H9 (cell line): ENCODE measurements at regions not wholly inside any gene's neighbourhood (a gene's known extent, or its start where the extent isn't known, plus 50 kb on each side); places are given as distances from the start of the nearest gene placed in this dataset.

Experiments
- DNase-seq: peaks from one replicate; pipeline ENCODE4 v3.0.0-alpha.2; 2017
- H2AFZ ChIP-seq: one replicate; pipeline ENCODE4 v1.6.1; 2013; ENCODE audit warnings: mild to moderate bottlenecking, low read length, control low read depth, moderate library complexity
- H2AK5ac ChIP-seq: 2 replicates; pipeline ENCODE4 v1.6.1; 2013; ENCODE audit warnings: low read length, control low read depth, mixed read lengths; ENCODE audit not compliant: insufficient read length
- H2BK120ac ChIP-seq: one replicate; pipeline ENCODE4 v1.6.1; 2013; ENCODE audit warnings: low read depth, mild to moderate bottlenecking, low read length, control low read depth, inconsistent platforms; ENCODE audit not compliant: poor library complexity, severe bottlenecking
- H2BK12ac ChIP-seq: 2 replicates; pipeline ENCODE4 v1.6.1; 2013; ENCODE audit warnings: low read length, control low read depth, mixed read lengths, low read depth; ENCODE audit not compliant: insufficient read length
- H2BK15ac ChIP-seq: 2 replicates; pipeline ENCODE4 v1.6.1; 2013; ENCODE audit warnings: low read depth, low read length, control low read depth
- H2BK20ac ChIP-seq: one replicate; pipeline ENCODE4 v1.6.1; 2013; ENCODE audit warnings: low read depth, mild to moderate bottlenecking, low read length, control low read depth, inconsistent platforms; ENCODE audit not compliant: poor library complexity, severe bottlenecking
- H2BK5ac ChIP-seq: 2 replicates; pipeline ENCODE4 v1.6.1; 2013; ENCODE audit warnings: low read length, control low read depth, mixed read lengths; ENCODE audit not compliant: insufficient read length
- H3K14ac ChIP-seq: 2 replicates; pipeline ENCODE4 v1.6.1; 2013; ENCODE audit warnings: low read length, control low read depth; ENCODE audit not compliant: insufficient read depth
- H3K18ac ChIP-seq: 2 replicates; pipeline ENCODE4 v1.6.1; 2013; ENCODE audit warnings: low read depth, mild to moderate bottlenecking, mixed read lengths, low read length, control low read depth; ENCODE audit not compliant: insufficient read length
- H3K23ac ChIP-seq: 2 replicates; pipeline ENCODE4 v1.6.1; 2013; ENCODE audit warnings: low read length, control low read depth, mixed read lengths, low read depth; ENCODE audit not compliant: insufficient read length
- H3K23me2 ChIP-seq: 2 replicates; pipeline ENCODE4 v1.6.1; 2013; ENCODE audit warnings: low read depth, mild to moderate bottlenecking, mixed read lengths, low read length, control low read depth; ENCODE audit not compliant: insufficient read length, poor library complexity, severe bottlenecking
- H3K27ac ChIP-seq: 2 replicates; pipeline ENCODE4 v1.5.1; 2013; ENCODE audit warnings: low read length, control low read depth, mixed read lengths, low read depth; ENCODE audit not compliant: insufficient read length
- H3K27me3 ChIP-seq: 2 replicates; pipeline ENCODE4 v1.6.1; 2013; ENCODE audit warnings: low read length, control low read depth, inconsistent platforms; ENCODE audit not compliant: insufficient read depth
- H3K4ac ChIP-seq: 2 replicates; pipeline ENCODE4 v1.6.1; 2013; ENCODE audit warnings: low read depth, mild to moderate bottlenecking, control low read depth, inconsistent platforms, low read length, moderate library complexity
- H3K4me1 ChIP-seq: 2 replicates; pipeline ENCODE4 v1.6.1; 2013; ENCODE audit warnings: low read length, control low read depth, inconsistent platforms; ENCODE audit not compliant: insufficient read depth
- H3K4me2 ChIP-seq: 2 replicates; pipeline ENCODE4 v1.6.1; 2013; ENCODE audit warnings: low read length, control low read depth, mixed read lengths; ENCODE audit not compliant: insufficient read length, insufficient read depth
- H3K56ac ChIP-seq: 2 replicates; pipeline ENCODE4 v1.6.1; 2013; ENCODE audit warnings: low read depth, mild to moderate bottlenecking, mixed read lengths, low read length, control low read depth; ENCODE audit not compliant: insufficient read length
- H3K79me1 ChIP-seq: 2 replicates; pipeline ENCODE4 v1.6.1; 2013; ENCODE audit warnings: low read depth, mild to moderate bottlenecking, moderate library complexity, low read length, control low read depth, inconsistent platforms; ENCODE audit not compliant: insufficient read depth, poor library complexity, severe bottlenecking
- H3K79me2 ChIP-seq: 2 replicates; pipeline ENCODE4 v1.6.1; 2013; ENCODE audit warnings: low read length, control low read depth, inconsistent platforms; ENCODE audit not compliant: insufficient read depth
- H3K9ac ChIP-seq: 2 replicates; pipeline ENCODE4 v1.6.1; 2013; ENCODE audit warnings: low read length, control low read depth, mixed read lengths; ENCODE audit not compliant: insufficient read length; ENCODE audit errors: extremely low read depth
- H3K9me3 ChIP-seq: one replicate; pipeline ENCODE4 v1.6.1; 2013; ENCODE audit warnings: low read depth, low read length, inconsistent platforms; ENCODE audit not compliant: control insufficient read depth
- H3T11ph ChIP-seq: one replicate; pipeline ENCODE4 v1.6.1; 2013; ENCODE audit warnings: mild to moderate bottlenecking, low read length, control low read depth, inconsistent platforms
- H4K20me1 ChIP-seq: one replicate; pipeline ENCODE4 v1.6.1; 2013; ENCODE audit not compliant: control insufficient read depth, insufficient read length, insufficient read depth
- H4K5ac ChIP-seq: 2 replicates; pipeline ENCODE4 v1.6.1; 2013; ENCODE audit warnings: low read depth, mild to moderate bottlenecking, mixed read lengths, low read length, control low read depth; ENCODE audit not compliant: insufficient read length
- H4K8ac ChIP-seq: replicated peaks from 2 replicates; pipeline ENCODE4 v1.6.1; 2013; ENCODE audit warnings: low read length, control low read depth, mixed read lengths, low read depth; ENCODE audit not compliant: insufficient read length
- H4K91ac ChIP-seq: 2 replicates; pipeline ENCODE4 v1.6.1; 2013; ENCODE audit warnings: low read depth, mild to moderate bottlenecking, moderate library complexity, mixed read lengths, low read length, control low read depth; ENCODE audit not compliant: insufficient read length
- H3K27ac Mint-ChIP-seq, 3 experiments: 2 replicates in 2 of 3; 3 replicates in 1 of 3; pipeline ENCODE4 v1.8.0; 2020 to 2021; ENCODE audit warnings: mixed read lengths in 3 of 3, mild to moderate bottlenecking in 1 of 3, moderate library complexity in 1 of 3
- H3K27me3 Mint-ChIP-seq: 2 replicates; pipeline ENCODE4 v1.8.0; 2021; ENCODE audit warnings: low read depth, mild to moderate bottlenecking, moderate library complexity, mixed read lengths
- H3K36me3 Mint-ChIP-seq, 3 experiments: 2 replicates in 2 of 3; 3 replicates in 1 of 3; pipeline ENCODE4 v1.8.0; 2020 to 2021; ENCODE audit warnings: low read depth in 3 of 3, mixed read lengths in 3 of 3; ENCODE audit not compliant: insufficient read depth in 1 of 3
- H3K4me1 Mint-ChIP-seq, 2 experiments: 2 replicates each; pipeline ENCODE4 v1.8.0; 2020; ENCODE audit warnings: mixed read lengths in 2 of 2
- H3K4me3 Mint-ChIP-seq, 2 experiments: 2 replicates in 1 of 2; 3 replicates in 1 of 2; pipeline ENCODE4 v1.8.0; 2020 to 2021; ENCODE audit warnings: mild to moderate bottlenecking in 2 of 2, mixed read lengths in 2 of 2, moderate library complexity in 1 of 2
- H3K9me3 Mint-ChIP-seq, 2 experiments: 2 replicates in 1 of 2; 3 replicates in 1 of 2; pipeline ENCODE4 v1.8.0; 2020; ENCODE audit warnings: mild to moderate bottlenecking in 2 of 2, mixed read lengths in 2 of 2, moderate library complexity in 1 of 2
- WGBS: extraction: QIAGEN DNeasy Blood & Tissue Kit; methylation state at CpG from one replicate; pipeline ENCODE4 v1.1.7; 2013; ENCODE audit warnings: missing lambda C conversion rate, low lambda C conversion rate, mixed read lengths; ENCODE audit not compliant: insufficient read length; ENCODE audit errors: extremely low coverage; 5-methylcytosine and 5-hydroxymethylcytosine counted together
- TF ChIP-seq, protein P1 (sequence below): fragments of 200-600 bp; sonication (generic); conservative IDR thresholded peaks from 3 replicates; pipeline ENCODE4 v1.8.0; 2021; ENCODE audit warnings: antibody characterized with exemption, mild to moderate bottlenecking

DNA sequence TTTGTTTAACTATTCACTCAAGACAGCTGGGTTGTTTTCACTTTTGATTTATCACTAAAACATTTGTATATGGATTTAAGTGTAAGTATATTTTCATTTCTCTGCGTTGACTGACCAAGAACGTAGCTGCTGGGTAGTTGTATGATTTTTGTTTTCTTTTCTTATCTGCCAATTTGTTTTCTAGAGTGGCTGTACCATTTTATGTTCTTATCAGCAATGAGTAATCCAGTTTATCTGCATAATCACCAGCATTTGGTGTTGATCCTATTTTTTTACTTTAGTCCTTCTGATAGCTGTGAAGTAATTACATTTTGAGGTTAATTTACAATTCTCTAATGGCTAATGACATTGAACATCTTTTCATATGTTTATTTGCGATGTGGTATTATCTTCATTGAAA lies 1178.4 kb upstream of the TMEFF2 start:
- Histone ChIP-seq H2BK12ac (no peak overlapping the region), H3K23me2 (no peaks in the 10 kb centered on the region), H3K4me2 (no peak overlapping the region), H3K27me3 (no peaks in the 10 kb centered on the region), H4K8ac (no peak overlapping the region), H3K79me1 (no peaks in the 10 kb centered on the region), H3K9ac (no peak overlapping the region), H3K14ac (no peak overlapping the region), H3K79me2 (no peaks in the 10 kb centered on the region), H2BK120ac (no peak overlapping the region), H4K20me1 (no peaks in the 10 kb centered on the region), H3K9me3 (no peaks in the 10 kb centered on the region), H4K91ac (no peak overlapping the region), H4K5ac (no peak overlapping the region), H2BK15ac (no peak overlapping the region), H2BK20ac (no peak overlapping the region), H3K56ac (no peak overlapping the region), H2AK5ac (no peak overlapping the region), H3K23ac (no peak overlapping the region), H2BK5ac (no peak overlapping the region), H3K4me1 (no peaks in the 10 kb centered on the region), H3T11ph (no peak overlapping the region), H2AFZ (no peak overlapping the region), H3K27ac (no peak overlapping the region), H3K4ac (no peak overlapping the region), H3K18ac (no peak overlapping the region)
- no peaks in the 10 kb centered on the region for H3K27me3 Mint-ChIP-seq
- H3K4me3 Mint-ChIP-seq: no peak overlapping the region
- DNase-seq: no peak
- TF ChIP-seq, protein P1, sequence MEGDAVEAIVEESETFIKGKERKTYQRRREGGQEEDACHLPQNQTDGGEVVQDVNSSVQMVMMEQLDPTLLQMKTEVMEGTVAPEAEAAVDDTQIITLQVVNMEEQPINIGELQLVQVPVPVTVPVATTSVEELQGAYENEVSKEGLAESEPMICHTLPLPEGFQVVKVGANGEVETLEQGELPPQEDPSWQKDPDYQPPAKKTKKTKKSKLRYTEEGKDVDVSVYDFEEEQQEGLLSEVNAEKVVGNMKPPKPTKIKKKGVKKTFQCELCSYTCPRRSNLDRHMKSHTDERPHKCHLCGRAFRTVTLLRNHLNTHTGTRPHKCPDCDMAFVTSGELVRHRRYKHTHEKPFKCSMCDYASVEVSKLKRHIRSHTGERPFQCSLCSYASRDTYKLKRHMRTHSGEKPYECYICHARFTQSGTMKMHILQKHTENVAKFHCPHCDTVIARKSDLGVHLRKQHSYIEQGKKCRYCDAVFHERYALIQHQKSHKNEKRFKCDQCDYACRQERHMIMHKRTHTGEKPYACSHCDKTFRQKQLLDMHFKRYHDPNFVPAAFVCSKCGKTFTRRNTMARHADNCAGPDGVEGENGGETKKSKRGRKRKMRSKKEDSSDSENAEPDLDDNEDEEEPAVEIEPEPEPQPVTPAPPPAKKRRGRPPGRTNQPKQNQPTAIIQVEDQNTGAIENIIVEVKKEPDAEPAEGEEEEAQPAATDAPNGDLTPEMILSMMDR: no peak
- no peaks in the 10 kb centered on the region for H3K4me1 Mint-ChIP-seq
- no peaks in the 10 kb centered on the region for H3K9me3 Mint-ChIP-seq
- no peaks in the 10 kb centered on the region for H3K36me3 Mint-ChIP-seq
- no CpG with 5 or more reads among the region's 3 CpGs for WGBS
- no peak overlapping the region for H3K27ac Mint-ChIP-seq
